ENCODE measurements at regions not wholly inside any gene's neighbourhood (a gene's known extent, or its start where the extent isn't known, plus 50 kb on each side); places are given as distances from the start of the nearest gene placed in this dataset.

- Histone ChIP-seq H3K36me3 (no peaks in the 10 kb centered on the region), H3K4me3 (no peak overlapping the region), H3K4me2 (no peak overlapping the region), H3K79me2 (ENCODE audit: low read depth) (peaks cover 5% of the 10 kb centered on the region), H4K20me1 (ENCODE audit: low read depth) (peaks cover 14% of the 10 kb centered on the region), H3K9ac (no peak overlapping the region), H2AFZ (replicated peaks) (no peak overlapping the region), H3F3A (ENCODE audit: low read depth) (no peaks in the 10 kb centered on the region), H3K4me1 (peaks cover 7% of the 10 kb centered on the region), H3K27me3 (no peaks in the 10 kb centered on the region), H3K9me3 (ENCODE audit: low read depth) (no peaks in the 10 kb centered on the region), H3K27ac (no peak overlapping the region)
- Mint-ChIP-seq H3K27me3 (ENCODE audit: insufficient read depth, low read depth) (no peaks in the 10 kb centered on the region), H3K27ac (no peak overlapping the region), H3K4me3 (no peak overlapping the region), H3K9me3 (no peaks in the 10 kb centered on the region), H3K4me1 (peaks cover 13% of the 10 kb centered on the region), H3K36me3 (no peaks in the 10 kb centered on the region)
- TF ChIP-seq, protein P1, sequence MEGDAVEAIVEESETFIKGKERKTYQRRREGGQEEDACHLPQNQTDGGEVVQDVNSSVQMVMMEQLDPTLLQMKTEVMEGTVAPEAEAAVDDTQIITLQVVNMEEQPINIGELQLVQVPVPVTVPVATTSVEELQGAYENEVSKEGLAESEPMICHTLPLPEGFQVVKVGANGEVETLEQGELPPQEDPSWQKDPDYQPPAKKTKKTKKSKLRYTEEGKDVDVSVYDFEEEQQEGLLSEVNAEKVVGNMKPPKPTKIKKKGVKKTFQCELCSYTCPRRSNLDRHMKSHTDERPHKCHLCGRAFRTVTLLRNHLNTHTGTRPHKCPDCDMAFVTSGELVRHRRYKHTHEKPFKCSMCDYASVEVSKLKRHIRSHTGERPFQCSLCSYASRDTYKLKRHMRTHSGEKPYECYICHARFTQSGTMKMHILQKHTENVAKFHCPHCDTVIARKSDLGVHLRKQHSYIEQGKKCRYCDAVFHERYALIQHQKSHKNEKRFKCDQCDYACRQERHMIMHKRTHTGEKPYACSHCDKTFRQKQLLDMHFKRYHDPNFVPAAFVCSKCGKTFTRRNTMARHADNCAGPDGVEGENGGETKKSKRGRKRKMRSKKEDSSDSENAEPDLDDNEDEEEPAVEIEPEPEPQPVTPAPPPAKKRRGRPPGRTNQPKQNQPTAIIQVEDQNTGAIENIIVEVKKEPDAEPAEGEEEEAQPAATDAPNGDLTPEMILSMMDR (IDR thresholded peaks at IDR 0.05) = no peak
- TF ChIP-seq EZH2phosphoT487 (IDR thresholded peaks at IDR 0.05) (no peak), EZH2 (IDR thresholded peaks at IDR 0.05) (no peak)
- DNase-seq (ENCODE audit: low spot score) = no peak
Measured at GRCh38 chr6:34617231-34617630, 61.1 kb upstream of the SPDEF start.

DNA sequence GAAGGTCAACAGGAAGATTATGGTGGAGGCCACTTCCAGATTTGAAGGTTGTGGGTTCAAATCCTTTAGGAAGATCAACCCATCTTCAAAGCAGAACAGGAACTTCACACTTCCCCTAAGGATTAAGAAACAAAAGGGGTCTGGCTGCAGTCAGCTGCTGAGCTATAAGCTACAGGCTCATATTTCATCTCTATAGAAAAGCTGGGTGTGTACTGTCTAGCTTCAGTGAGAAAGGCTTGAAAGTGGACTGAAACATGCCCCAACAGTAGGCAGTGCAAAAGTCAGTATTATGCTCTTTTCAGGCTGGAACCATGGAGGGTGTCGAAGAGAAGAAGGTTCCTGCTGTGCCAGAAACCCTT is 60.1 kb upstream of the SPDEF start:
- no peak for DNase-seq (ENCODE audit: low spot score)
- H3K9me3 Mint-ChIP-seq = no peaks in the 10 kb centered on the region
- peaks cover 5% of the 10 kb centered on the region for H3K79me2 ChIP-seq (ENCODE audit: low read depth)
- TF ChIP-seq EZH2 (IDR thresholded peaks at IDR 0.05) (no peak), EZH2phosphoT487 (IDR thresholded peaks at IDR 0.05) (no peak)
- TF ChIP-seq, protein P1 (IDR thresholded peaks at IDR 0.05) = no peak
- H3K36me3 Mint-ChIP-seq = no peaks in the 10 kb centered on the region
- H4K20me1 ChIP-seq (ENCODE audit: low read depth) = peaks cover 14% of the 10 kb centered on the region
- no peaks in the 10 kb centered on the region for H3K27me3 ChIP-seq
- no peak overlapping the region for H3K4me3 ChIP-seq
- H2AFZ ChIP-seq (replicated peaks) = no peak overlapping the region
- H3K4me3 Mint-ChIP-seq = no peak overlapping the region
- H3K27ac ChIP-seq = no peak overlapping the region
- peaks cover 7% of the 10 kb centered on the region for H3K4me1 ChIP-seq
- H3K4me2 ChIP-seq = no peak overlapping the region
- H3K27me3 Mint-ChIP-seq (ENCODE audit: insufficient read depth, low read depth) = no peaks in the 10 kb centered on the region
- H3F3A ChIP-seq (ENCODE audit: low read depth) = no peaks in the 10 kb centered on the region
- peaks cover 13% of the 10 kb centered on the region for H3K4me1 Mint-ChIP-seq
- no peak overlapping the region for H3K9ac ChIP-seq
- no peaks in the 10 kb centered on the region for H3K9me3 ChIP-seq (ENCODE audit: low read depth)
- no peak overlapping the region for H3K27ac Mint-ChIP-seq
- no peaks in the 10 kb centered on the region for H3K36me3 ChIP-seq

DNA sequence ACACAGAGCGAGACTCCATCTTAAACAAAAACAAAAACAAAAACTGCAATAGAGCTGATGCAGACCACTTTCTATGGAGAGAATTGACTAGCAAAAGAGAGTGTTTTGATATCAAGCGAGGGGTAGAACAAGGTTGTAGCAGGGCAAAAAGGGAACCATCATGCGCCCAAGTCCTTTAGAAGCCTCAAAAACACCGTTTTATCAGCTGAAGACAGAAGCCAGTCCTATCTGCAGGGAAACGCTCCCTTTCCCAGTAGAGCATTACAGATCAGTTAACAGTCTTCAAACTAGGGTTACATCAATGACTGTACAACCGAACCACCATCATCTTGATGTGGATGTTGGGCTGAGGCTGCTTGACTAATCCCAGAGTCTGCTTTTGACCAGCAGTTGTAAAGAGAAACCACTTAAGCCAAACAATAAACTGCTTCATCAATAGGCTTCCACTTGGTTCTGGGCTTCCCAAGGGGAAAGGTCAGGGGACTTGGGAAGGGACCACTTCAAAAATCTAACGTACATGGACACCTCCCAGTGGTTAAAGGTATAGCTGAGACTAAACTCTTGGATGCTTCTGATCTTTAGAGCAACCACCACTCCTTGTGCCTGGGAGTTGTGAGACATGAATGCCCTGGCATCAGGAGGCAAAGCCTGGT is 59.6 kb upstream of the SPDEF start:
- no peak for TF ChIP-seq EZH2phosphoT487 (IDR thresholded peaks at IDR 0.05)
- Histone ChIP-seq H3K4me2 (no peak overlapping the region), H3K9ac (no peak overlapping the region), H3K27me3 (no peaks in the 10 kb centered on the region), H3F3A (ENCODE audit: low read depth) (peaks cover 2% of the 10 kb centered on the region), H2AFZ (replicated peaks) (no peak overlapping the region), H3K9me3 (ENCODE audit: low read depth) (no peaks in the 10 kb centered on the region), H4K20me1 (ENCODE audit: low read depth) (peaks cover 14% of the 10 kb centered on the region), H3K4me3 (no peak overlapping the region), H3K79me2 (ENCODE audit: low read depth) (peaks cover 5% of the 10 kb centered on the region), H3K4me1 (peaks cover 7% of the 10 kb centered on the region), H3K27ac (no peak overlapping the region), H3K36me3 (no peaks in the 10 kb centered on the region)
- no peak overlapping the region for H3K4me3 Mint-ChIP-seq
- H3K27me3 Mint-ChIP-seq (ENCODE audit: insufficient read depth, low read depth) = no peaks in the 10 kb centered on the region
- H3K4me1 Mint-ChIP-seq = peaks cover 13% of the 10 kb centered on the region
- no peaks in the 10 kb centered on the region for H3K9me3 Mint-ChIP-seq
- H3K36me3 Mint-ChIP-seq = no peaks in the 10 kb centered on the region
- DNase-seq (ENCODE audit: low spot score) = no peak
- no peak overlapping the region for H3K27ac Mint-ChIP-seq

GRCh38 chr6:34610819-34611477 is 54.8 kb upstream of the SPDEF start:
- H3K27ac Mint-ChIP-seq = no peak overlapping the region
- peaks cover 6% of the 10 kb centered on the region for H4K20me1 ChIP-seq (ENCODE audit: low read depth)
- H3K4me2 ChIP-seq = no peak overlapping the region
- H3K27me3 Mint-ChIP-seq (ENCODE audit: insufficient read depth, low read depth) = no peaks in the 10 kb centered on the region
- no peak overlapping the region for H3K27ac ChIP-seq
- H3K9me3 Mint-ChIP-seq = no peaks in the 10 kb centered on the region
- H3K4me1 Mint-ChIP-seq = peaks cover 3% of the 10 kb centered on the region
- no peaks in the 10 kb centered on the region for H3K36me3 ChIP-seq
- H2AFZ ChIP-seq (replicated peaks) = no peak overlapping the region
- TF ChIP-seq EZH2phosphoT487 (IDR thresholded peaks at IDR 0.05) (no peak), EZH2 (IDR thresholded peaks at IDR 0.05) (no peak)
- TF ChIP-seq, protein P1 (IDR thresholded peaks at IDR 0.05) = no peak
- no peaks in the 10 kb centered on the region for H3K27me3 ChIP-seq
- no peak overlapping the region for H3K9ac ChIP-seq
- no peak overlapping the region for H3K4me3 ChIP-seq
- no peak for DNase-seq (ENCODE audit: low spot score)
- peaks cover 7% of the 10 kb centered on the region for H3F3A ChIP-seq (ENCODE audit: low read depth)
- no peak overlapping the region for H3K4me3 Mint-ChIP-seq
- no peaks in the 10 kb centered on the region for H3K9me3 ChIP-seq (ENCODE audit: low read depth)
- H3K4me1 ChIP-seq = peaks cover 3% of the 10 kb centered on the region
- H3K36me3 Mint-ChIP-seq = peaks cover 3% of the 10 kb centered on the region
- H3K79me2 ChIP-seq (ENCODE audit: low read depth) = peaks cover 13% of the 10 kb centered on the region

All from neural progenitor cell (in vitro differentiated cells).